ENCODE measurements at regions not wholly inside any gene's neighbourhood (a gene's known extent, or its start where the extent isn't known, plus 50 kb on each side); places are given as distances from the start of the nearest gene placed in this dataset.

DNA sequence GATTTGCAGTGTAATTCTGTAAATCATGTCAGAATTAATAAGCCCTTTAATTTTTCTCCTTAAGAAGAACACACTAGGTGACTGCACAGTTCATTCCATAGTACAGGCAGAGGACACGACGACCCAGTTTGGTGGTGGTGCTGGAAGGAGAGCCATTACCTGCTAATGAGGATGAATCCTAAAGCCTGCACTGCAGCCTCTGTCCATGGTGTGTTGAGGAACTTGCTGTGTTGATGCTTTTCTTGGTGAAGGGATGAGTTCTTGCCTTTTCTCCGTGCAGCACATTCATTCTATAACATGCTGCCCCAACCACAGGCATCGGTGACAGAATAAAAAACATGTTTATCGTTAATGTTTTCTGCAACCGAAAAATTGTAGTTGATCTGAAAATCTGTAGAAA, 89.6 kb upstream of the VEPH1 start:
- TF ChIP-seq, protein P1, sequence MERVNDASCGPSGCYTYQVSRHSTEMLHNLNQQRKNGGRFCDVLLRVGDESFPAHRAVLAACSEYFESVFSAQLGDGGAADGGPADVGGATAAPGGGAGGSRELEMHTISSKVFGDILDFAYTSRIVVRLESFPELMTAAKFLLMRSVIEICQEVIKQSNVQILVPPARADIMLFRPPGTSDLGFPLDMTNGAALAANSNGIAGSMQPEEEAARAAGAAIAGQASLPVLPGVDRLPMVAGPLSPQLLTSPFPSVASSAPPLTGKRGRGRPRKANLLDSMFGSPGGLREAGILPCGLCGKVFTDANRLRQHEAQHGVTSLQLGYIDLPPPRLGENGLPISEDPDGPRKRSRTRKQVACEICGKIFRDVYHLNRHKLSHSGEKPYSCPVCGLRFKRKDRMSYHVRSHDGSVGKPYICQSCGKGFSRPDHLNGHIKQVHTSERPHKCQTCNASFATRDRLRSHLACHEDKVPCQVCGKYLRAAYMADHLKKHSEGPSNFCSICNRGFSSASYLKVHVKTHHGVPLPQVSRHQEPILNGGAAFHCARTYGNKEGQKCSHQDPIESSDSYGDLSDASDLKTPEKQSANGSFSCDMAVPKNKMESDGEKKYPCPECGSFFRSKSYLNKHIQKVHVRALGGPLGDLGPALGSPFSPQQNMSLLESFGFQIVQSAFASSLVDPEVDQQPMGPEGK (CRISPR knock-in tag; IDR thresholded peaks at IDR 0.05; ENCODE audit: borderline replicate concordance): no peak
- TF ChIP-seq ARNTL (CRISPR knock-in tag; IDR thresholded peaks at IDR 0.05; ENCODE audit: borderline replicate concordance, low read depth): no peak
